ENCODE measurements at regions not wholly inside any gene's neighbourhood (a gene's known extent, or its start where the extent isn't known, plus 50 kb on each side); places are given as distances from the start of the nearest gene placed in this dataset.

DNA sequence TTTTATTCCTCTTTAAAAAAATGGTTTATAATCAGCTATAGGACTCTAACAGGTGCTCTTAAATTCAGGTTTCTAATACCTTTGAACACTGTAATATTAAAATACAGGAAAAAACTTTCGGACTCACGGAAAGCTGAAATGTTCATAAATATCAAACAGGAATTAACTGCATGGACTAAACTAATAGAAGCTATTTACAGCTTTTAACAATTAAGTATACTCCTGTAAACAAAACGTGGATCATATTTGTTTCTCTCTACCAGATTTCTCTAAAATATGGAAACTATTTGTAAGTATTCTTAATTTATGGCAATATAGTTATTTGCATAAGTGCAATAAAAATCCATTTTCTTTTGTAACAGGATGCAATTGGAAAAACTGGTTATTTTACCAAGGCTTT lies 108.9 kb upstream of the RESF1 start:
- TF ChIP-seq, protein P1, sequence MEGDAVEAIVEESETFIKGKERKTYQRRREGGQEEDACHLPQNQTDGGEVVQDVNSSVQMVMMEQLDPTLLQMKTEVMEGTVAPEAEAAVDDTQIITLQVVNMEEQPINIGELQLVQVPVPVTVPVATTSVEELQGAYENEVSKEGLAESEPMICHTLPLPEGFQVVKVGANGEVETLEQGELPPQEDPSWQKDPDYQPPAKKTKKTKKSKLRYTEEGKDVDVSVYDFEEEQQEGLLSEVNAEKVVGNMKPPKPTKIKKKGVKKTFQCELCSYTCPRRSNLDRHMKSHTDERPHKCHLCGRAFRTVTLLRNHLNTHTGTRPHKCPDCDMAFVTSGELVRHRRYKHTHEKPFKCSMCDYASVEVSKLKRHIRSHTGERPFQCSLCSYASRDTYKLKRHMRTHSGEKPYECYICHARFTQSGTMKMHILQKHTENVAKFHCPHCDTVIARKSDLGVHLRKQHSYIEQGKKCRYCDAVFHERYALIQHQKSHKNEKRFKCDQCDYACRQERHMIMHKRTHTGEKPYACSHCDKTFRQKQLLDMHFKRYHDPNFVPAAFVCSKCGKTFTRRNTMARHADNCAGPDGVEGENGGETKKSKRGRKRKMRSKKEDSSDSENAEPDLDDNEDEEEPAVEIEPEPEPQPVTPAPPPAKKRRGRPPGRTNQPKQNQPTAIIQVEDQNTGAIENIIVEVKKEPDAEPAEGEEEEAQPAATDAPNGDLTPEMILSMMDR (IDR thresholded peaks at IDR 0.05; ENCODE audit: low read depth, low read length): no peak
- DNase-seq (ENCODE audit: extremely low read depth, low read depth): no peak

GRCh38 chr12:31849090-31849687 lies 110.0 kb upstream of the RESF1 start:
- no peak for DNase-seq (ENCODE audit: extremely low read depth, low read depth)
- TF ChIP-seq, protein P1 (IDR thresholded peaks at IDR 0.05; ENCODE audit: low read depth, low read length): no peak

DNA sequence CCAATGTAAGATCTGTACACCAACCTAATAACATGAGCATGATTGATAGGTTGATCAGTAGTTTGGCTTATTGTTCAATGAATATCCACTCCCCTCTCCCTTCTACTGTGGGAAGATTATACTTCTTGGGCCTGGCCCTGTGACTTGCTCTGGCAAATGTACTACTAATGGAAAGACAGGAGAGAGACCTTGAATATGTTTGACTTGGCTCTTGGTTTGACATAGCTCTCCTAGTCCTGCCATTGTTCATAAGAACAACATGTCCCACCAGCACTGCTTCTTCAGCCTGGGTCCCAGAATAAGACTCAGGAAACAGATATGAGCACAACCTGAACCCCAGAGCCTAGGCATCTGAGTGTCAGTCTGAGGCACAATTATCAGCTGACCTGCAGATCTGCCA lies 112.8 kb upstream of the RESF1 start:
- DNase-seq (ENCODE audit: extremely low read depth, low read depth): no peak
- TF ChIP-seq, protein P1 (IDR thresholded peaks at IDR 0.05; ENCODE audit: low read depth, low read length): no peak

- no peak for DNase-seq (ENCODE audit: extremely low read depth, low read depth)
- TF ChIP-seq, protein P1 (IDR thresholded peaks at IDR 0.05; ENCODE audit: low read depth, low read length): no peak
These were observed 113.4 kb upstream of the RESF1 start for GRCh38 chr12:31845613-31846322.

DNA sequence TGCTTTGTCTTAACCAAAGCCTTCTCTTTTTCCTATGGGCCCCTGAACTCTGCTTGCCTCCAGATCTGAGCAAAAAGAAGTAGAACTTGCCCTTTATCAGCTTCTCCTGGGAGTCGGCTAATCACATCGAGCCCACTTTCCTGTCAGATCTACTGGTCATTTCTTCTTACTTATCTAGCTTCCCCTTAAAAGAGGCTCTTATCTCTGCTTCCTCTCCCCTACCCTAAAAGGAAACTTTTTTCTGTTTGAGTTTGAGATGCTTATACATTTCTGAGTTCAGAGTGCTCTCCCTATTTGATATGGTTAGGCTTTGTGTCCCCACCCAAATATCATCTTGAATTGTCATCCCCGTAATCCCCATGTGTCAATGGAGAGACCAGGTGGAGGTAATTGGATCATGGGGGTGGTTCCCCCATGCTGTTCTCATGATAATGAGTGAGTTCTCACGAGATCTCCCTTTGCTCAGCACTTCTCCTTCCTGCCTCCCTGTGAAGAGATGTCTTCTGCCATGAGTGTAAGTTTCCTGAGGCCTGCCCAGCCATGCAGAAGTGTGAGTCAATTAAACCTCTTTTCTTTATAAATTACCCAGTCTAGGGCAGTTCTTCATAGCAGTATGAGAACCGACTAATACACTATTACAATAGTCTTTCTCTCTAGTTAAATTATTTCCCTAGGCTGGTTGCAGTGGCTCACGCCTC lies 114.7 kb upstream of the AMN1 start:
- no peak for DNase-seq (ENCODE audit: extremely low read depth, low read depth)
- TF ChIP-seq, protein P1 (IDR thresholded peaks at IDR 0.05; ENCODE audit: low read depth, low read length): no peak

DNA sequence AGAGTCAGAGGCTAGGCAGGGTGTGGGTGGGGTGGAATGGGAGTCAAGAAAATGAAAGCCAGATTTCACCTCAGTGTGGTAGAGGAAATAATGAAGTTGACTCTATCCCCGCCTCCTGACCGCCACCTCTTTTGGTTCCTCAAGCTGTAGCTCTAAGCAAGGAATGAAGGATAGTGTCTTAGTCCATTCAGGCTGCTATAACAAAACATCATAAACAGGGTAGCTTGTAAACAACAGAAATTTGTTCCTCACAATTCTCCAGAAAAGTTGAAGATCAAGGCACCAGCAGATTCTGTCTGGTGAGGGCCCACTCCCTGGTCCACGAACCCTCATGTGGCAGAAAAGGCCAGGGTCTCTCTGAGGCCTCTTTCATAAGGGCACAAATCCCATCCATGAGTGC lies 109.1 kb upstream of the AMN1 start:
- DNase-seq (ENCODE audit: extremely low read depth, low read depth): no peak
- TF ChIP-seq, protein P1 (IDR thresholded peaks at IDR 0.05; ENCODE audit: low read depth, low read length): no peak

DNA sequence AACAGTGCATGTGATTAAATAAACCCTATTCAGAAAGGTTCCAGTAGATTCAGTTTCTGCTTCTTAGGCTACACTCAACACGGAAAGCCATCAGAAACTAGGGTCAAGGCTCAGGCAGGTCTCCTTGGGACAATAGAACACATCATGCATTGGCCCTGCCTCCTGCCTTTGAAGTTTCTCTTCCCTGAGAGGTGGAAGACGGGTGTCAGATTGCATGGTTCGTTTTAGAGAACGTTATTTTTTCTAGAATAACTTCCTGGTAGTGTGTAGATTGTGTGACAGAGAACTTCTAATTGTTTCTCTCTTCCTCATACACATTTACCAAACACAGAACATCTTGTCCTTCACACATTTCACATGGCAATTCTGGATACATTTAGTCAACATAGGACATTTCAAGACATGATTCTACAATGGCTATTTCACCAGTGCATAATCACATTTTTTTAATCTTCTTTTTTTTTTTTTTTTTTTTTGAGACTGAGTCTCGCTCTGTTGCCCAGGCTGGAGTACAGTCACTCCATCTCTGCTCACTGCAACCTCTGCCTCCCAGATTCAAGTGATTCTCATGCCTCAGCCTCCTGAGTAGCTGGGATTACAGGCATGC lies 106.6 kb upstream of the AMN1 start:
- TF ChIP-seq, protein P1 (IDR thresholded peaks at IDR 0.05; ENCODE audit: low read depth, low read length): no peak
- DNase-seq (ENCODE audit: extremely low read depth, low read depth): no peak

Measured in AG09319 (cell line).